IgD-negative memory B cell (primary cell): ENCODE measurements at regions not wholly inside any gene's neighbourhood (a gene's known extent, or its start where the extent isn't known, plus 50 kb on each side); places are given as distances from the start of the nearest gene placed in this dataset.
A peak's percentile ranks its signal among the peaks of the same experiment; 100 is the strongest.
"Not testable (repeated sequence)": the region's sequence is repeated elsewhere in the genome, so short reads cannot be mapped to it uniquely, and the experiment has no call there.

ENCODE experiments used
- H3K27ac Mint-ChIP-seq, 3 donors: one replicate each; pipeline ENCODE4 v1.8.0; 2020 to 2022; ENCODE audit warnings: mild to moderate bottlenecking in 3 of 3, mixed read lengths in 3 of 3, moderate library complexity in 1 of 3
- H3K27me3 Mint-ChIP-seq: one replicate; pipeline ENCODE4 v1.8.0; 2021; ENCODE audit warnings: mixed read lengths
- H3K36me3 Mint-ChIP-seq: one replicate; pipeline ENCODE4 v1.8.0; 2020; ENCODE audit warnings: mild to moderate bottlenecking, mixed read lengths
- H3K4me1 Mint-ChIP-seq, 3 donors: one replicate each; pipeline ENCODE4 v1.8.0; 2020 to 2022; ENCODE audit warnings: mixed read lengths in 3 of 3, mild to moderate bottlenecking in 1 of 3
- H3K4me3 Mint-ChIP-seq, 4 donors: one replicate each; pipeline ENCODE4 v1.8.0; 2020 to 2022; ENCODE audit warnings: mild to moderate bottlenecking in 4 of 4, mixed read lengths in 4 of 4, moderate library complexity in 3 of 4
- H3K9me3 Mint-ChIP-seq, 3 donors: one replicate each; pipeline ENCODE4 v1.8.0; 2020 to 2021; ENCODE audit warnings: mixed read lengths in 3 of 3, mild to moderate bottlenecking in 1 of 3

- peak overlapping the region in 1 of 4 donors; percentile 74 for H3K4me3 Mint-ChIP-seq
- H3K4me1 Mint-ChIP-seq, result peaks cover 6 to 9% (median 7%) of the 10 kb centered on the region in 3 donors
- no peak overlapping the region for H3K27ac Mint-ChIP-seq
- H3K9me3 Mint-ChIP-seq, result peaks cover 0 to 18% (median 12%) of the 10 kb centered on the region in 3 donors
- H3K27me3 Mint-ChIP-seq, result peaks cover 5% of the 10 kb centered on the region
- peaks cover 3% of the 10 kb centered on the region for H3K36me3 Mint-ChIP-seq
Measured at GRCh38 chr4:38334791-38335190, 329.2 kb upstream of the KLF3 start.

DNA sequence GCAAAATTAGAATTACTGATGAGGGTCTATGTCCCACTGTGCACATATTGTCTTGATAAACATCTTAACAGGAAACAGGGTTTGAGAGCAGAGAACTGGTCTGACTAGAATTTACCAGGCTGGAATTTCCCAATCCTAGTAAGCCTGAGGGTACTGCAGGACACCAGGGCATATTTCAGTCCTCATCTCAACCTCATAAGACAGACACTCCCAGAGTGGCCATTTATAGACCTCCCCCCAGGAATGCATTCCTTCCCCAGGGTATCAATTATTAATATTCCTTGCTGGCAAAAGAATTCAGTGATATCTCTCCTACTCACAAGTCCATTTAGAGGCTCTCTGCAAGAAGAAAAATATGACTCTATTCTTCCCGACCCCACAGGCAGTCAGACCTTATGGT is 325.1 kb upstream of the KLF3 start:
- Mint-ChIP-seq H3K27ac (peak overlapping the region in 1 of 3 donors; percentile 54), H3K9me3 (peaks cover 0 to 24% (median 12%) of the 10 kb centered on the region in 3 donors)
- not testable (repeated sequence) for H3K4me3 Mint-ChIP-seq, H3K27me3 Mint-ChIP-seq, H3K4me1 Mint-ChIP-seq, H3K36me3 Mint-ChIP-seq

DNA sequence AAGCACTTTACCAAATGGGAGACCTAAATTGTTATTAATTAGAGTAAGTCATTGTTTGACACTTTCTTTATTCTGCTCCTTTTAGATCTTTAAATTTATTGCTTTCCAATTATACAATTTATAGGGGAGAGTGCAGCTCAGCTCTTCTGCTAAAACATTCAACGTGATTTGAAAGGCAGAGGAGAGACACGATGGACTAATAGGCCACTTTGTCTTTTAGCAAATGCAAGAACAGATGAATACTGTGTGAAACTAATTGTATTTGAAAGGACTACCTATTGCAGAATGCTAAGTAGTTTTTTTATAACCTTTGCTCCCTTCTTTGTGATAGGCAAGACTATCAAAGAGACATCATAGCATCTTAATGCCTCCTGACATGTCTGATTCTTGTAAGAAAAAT is 320.4 kb upstream of the KLF3 start:
- Mint-ChIP-seq H3K27ac (no peak overlapping the region), H3K36me3 (no peaks in the 10 kb centered on the region), H3K4me3 (no peak overlapping the region), H3K27me3 (no peaks in the 10 kb centered on the region), H3K9me3 (peaks cover 7 to 24% (median 16%) of the 10 kb centered on the region in 3 donors), H3K4me1 (no peaks in the 10 kb centered on the region)

- H3K9me3 Mint-ChIP-seq, result peaks cover 7 to 12% (median 8%) of the 10 kb centered on the region in 3 donors
Measured at GRCh38 chr4:38344929-38345328, 319.1 kb upstream of the KLF3 start.

DNA sequence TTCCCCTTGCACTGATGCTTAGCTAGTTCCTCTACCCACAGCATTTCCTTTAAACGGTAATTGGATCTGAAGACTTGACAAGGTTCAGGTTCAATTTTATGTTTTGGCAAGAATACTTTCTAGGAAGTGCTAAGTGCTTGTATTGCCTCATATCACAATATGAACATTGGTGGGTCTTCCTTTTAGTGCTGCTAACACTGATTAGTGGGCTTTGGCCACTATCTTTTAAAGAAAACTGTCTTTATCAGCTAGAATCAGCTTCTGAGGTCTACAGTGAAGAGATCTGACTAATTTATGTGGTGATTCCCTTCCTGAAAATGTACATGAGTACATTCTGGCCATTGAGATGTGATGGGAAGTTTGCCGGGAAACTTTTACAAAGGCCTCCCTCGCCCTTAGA is 316.7 kb upstream of the KLF3 start:
- H3K9me3 Mint-ChIP-seq, result peaks cover 10 to 17% (median 14%) of the 10 kb centered on the region in 3 donors
- H3K27ac Mint-ChIP-seq, result peak overlapping the region in 1 of 3 donors; percentile 17
- no peaks in the 10 kb centered on the region for H3K36me3 Mint-ChIP-seq
- no peak overlapping the region for H3K4me3 Mint-ChIP-seq
- H3K27me3 Mint-ChIP-seq, result peaks cover 9% of the 10 kb centered on the region
- H3K4me1 Mint-ChIP-seq, result peaks cover 0 to 1% (median 0%) of the 10 kb centered on the region in 3 donors

More at GRCh38 chr4:38344929-38345328, 319.1 kb upstream of the KLF3 start:
- H3K27ac Mint-ChIP-seq, result no peak overlapping the region
- no peaks in the 10 kb centered on the region for H3K36me3 Mint-ChIP-seq
- H3K27me3 Mint-ChIP-seq, result peaks cover 4% of the 10 kb centered on the region
- no peak overlapping the region for H3K4me3 Mint-ChIP-seq
- H3K4me1 Mint-ChIP-seq, result no peaks in the 10 kb centered on the region

- peaks cover 0 to 1% (median 0%) of the 10 kb centered on the region in 3 donors for H3K4me1 Mint-ChIP-seq
- peaks cover 9 to 32% (median 15%) of the 10 kb centered on the region in 3 donors for H3K9me3 Mint-ChIP-seq
- no peak overlapping the region for H3K27ac Mint-ChIP-seq
- H3K4me3 Mint-ChIP-seq, result no peak overlapping the region
- H3K27me3 Mint-ChIP-seq, result peaks cover 10% of the 10 kb centered on the region
- H3K36me3 Mint-ChIP-seq, result peaks cover 6% of the 10 kb centered on the region
Measured at GRCh38 chr4:38354421-38354820, 309.6 kb upstream of the KLF3 start.

DNA sequence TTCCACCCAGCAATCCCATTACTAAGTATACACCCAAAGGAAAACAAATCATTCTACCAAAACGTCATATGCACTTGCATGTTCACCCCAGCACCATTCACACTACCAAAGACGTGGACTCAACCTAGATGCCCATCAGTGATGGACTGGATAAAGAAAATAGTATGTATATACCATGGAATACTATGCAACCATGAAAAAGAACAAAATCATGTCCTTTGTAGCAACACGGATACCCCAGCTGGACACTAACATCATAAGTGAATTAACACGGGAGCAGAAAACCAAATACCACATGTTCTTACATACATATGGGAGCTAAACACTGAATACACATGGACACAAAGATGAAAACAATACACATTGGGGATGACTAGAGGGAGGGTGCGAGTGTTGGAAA is 309.1 kb upstream of the KLF3 start:
- Mint-ChIP-seq H3K4me3 (no peak overlapping the region), H3K9me3 (peaks cover 9 to 32% (median 15%) of the 10 kb centered on the region in 3 donors), H3K36me3 (peaks cover 6% of the 10 kb centered on the region), H3K27me3 (peaks cover 10% of the 10 kb centered on the region), H3K4me1 (peaks cover 0 to 1% (median 0%) of the 10 kb centered on the region in 3 donors), H3K27ac (no peak overlapping the region)

GRCh38 chr4:38356686-38357085 is 307.3 kb upstream of the KLF3 start:
- Mint-ChIP-seq H3K27ac (no peak overlapping the region), H3K4me1 (no peaks in the 10 kb centered on the region), H3K4me3 (no peak overlapping the region), H3K9me3 (peaks cover 7 to 26% (median 11%) of the 10 kb centered on the region in 3 donors), H3K27me3 (peaks cover 6% of the 10 kb centered on the region), H3K36me3 (peaks cover 6% of the 10 kb centered on the region)

GRCh38 chr4:38357546-38357945 is 306.5 kb upstream of the KLF3 start:
- H3K4me1 Mint-ChIP-seq, result no peaks in the 10 kb centered on the region
- H3K27me3 Mint-ChIP-seq, result peaks cover 2% of the 10 kb centered on the region
- peaks cover 3% of the 10 kb centered on the region for H3K36me3 Mint-ChIP-seq
- no peak overlapping the region for H3K4me3 Mint-ChIP-seq
- no peak overlapping the region for H3K27ac Mint-ChIP-seq
- peaks cover 4 to 20% (median 5%) of the 10 kb centered on the region in 3 donors for H3K9me3 Mint-ChIP-seq

- Mint-ChIP-seq H3K36me3 (peaks cover 1% of the 10 kb centered on the region), H3K27me3 (no peaks in the 10 kb centered on the region), H3K4me3 (no peak overlapping the region), H3K9me3 (peaks cover 2 to 11% (median 3%) of the 10 kb centered on the region in 3 donors), H3K27ac (no peak overlapping the region), H3K4me1 (no peaks in the 10 kb centered on the region)
Measured at GRCh38 chr4:38359113-38359512, 304.9 kb upstream of the KLF3 start.

DNA sequence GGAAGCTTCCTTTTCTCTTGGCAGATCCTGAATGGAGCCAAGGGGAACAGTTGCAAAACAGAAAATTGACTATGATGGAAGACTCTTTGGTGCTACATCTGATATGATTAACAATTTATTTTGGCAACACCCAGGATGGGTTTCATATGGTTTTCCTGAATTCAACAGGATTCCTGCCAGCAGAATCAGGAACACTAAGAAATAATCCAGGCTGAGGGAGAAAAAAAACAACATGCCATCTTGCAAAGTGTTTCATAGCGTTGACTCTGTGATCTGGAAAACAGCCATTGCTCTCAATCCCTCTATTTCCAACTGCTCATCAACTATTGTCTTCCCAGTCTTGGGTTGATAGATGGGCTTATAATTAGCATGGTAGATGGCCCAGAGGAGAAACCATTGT is 303.8 kb upstream of the KLF3 start:
- H3K4me3 Mint-ChIP-seq, result no peak overlapping the region
- no peaks in the 10 kb centered on the region for H3K4me1 Mint-ChIP-seq
- H3K27me3 Mint-ChIP-seq, result no peaks in the 10 kb centered on the region
- no peaks in the 10 kb centered on the region for H3K9me3 Mint-ChIP-seq
- no peak overlapping the region for H3K27ac Mint-ChIP-seq
- H3K36me3 Mint-ChIP-seq, result peaks cover 1% of the 10 kb centered on the region

GRCh38 chr4:38364383-38364963 is 299.5 kb upstream of the KLF3 start:
- peaks cover 7% of the 10 kb centered on the region for H3K27me3 Mint-ChIP-seq
- no peaks in the 10 kb centered on the region for H3K9me3 Mint-ChIP-seq
- H3K4me1 Mint-ChIP-seq, result no peaks in the 10 kb centered on the region
- H3K27ac Mint-ChIP-seq, result peak overlapping the region in 1 of 3 donors; percentile 72
- H3K4me3 Mint-ChIP-seq, result no peak overlapping the region
- H3K36me3 Mint-ChIP-seq, result peaks cover 1% of the 10 kb centered on the region

DNA sequence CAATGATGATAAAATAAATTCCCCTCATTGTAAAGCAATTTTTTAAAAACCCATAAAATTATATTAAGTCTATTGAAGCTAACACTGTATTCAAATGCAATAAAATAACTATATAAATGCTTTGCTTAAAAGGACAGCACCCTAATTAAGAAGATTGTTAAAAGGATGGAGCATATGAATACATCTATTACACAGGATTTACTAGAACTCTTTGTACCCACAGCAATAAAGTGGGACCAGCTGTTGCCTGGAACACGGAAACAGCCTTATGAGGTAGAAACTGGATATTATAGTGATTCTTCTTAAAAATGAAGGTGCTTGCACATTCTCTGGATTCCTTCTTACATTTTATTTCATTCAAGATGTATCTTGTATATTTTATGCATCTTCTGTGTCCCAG is 298.7 kb upstream of the KLF3 start:
- Mint-ChIP-seq H3K27me3 (peaks cover 7% of the 10 kb centered on the region), H3K4me1 (no peaks in the 10 kb centered on the region), H3K9me3 (no peaks in the 10 kb centered on the region), H3K36me3 (peaks cover 1% of the 10 kb centered on the region), H3K27ac (no peak overlapping the region), H3K4me3 (no peak overlapping the region)

GRCh38 chr4:38365748-38366310 is 298.2 kb upstream of the KLF3 start:
- H3K27me3 Mint-ChIP-seq, result peaks cover 7% of the 10 kb centered on the region
- no peaks in the 10 kb centered on the region for H3K9me3 Mint-ChIP-seq
- H3K27ac Mint-ChIP-seq, result no peak overlapping the region
- no peak overlapping the region for H3K4me3 Mint-ChIP-seq
- H3K36me3 Mint-ChIP-seq, result peaks cover 1% of the 10 kb centered on the region
- no peaks in the 10 kb centered on the region for H3K4me1 Mint-ChIP-seq

GRCh38 chr4:38366456-38366855 is 297.5 kb upstream of the KLF3 start:
- no peaks in the 10 kb centered on the region for H3K4me1 Mint-ChIP-seq
- no peaks in the 10 kb centered on the region for H3K9me3 Mint-ChIP-seq
- no peak overlapping the region for H3K4me3 Mint-ChIP-seq
- peaks cover 9% of the 10 kb centered on the region for H3K27me3 Mint-ChIP-seq
- no peak overlapping the region for H3K27ac Mint-ChIP-seq
- peaks cover 1% of the 10 kb centered on the region for H3K36me3 Mint-ChIP-seq

DNA sequence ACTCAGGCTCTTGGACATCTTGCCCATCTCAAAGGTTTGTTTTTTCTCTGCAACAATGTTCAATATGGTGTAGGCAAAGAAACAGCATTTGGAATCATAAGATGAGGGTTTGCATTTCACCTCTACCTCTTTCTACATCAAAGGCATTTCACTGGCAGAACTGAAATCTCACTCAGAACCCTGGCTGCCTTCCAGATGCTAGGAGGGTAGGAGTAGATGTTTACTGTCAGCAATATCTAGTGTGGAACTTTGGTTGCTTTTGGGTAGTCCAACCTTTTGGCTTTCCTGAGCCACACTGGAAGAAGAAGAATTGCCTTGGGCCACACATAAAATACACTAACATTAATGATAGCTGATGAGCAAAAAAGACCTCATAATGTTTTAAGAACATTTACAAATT is 297.0 kb upstream of the KLF3 start:
- H3K9me3 Mint-ChIP-seq, result no peaks in the 10 kb centered on the region
- H3K27ac Mint-ChIP-seq, result no peak overlapping the region

More for the DNA sequence above, 297.0 kb upstream of the KLF3 start:
- Mint-ChIP-seq H3K4me3 (no peak overlapping the region), H3K4me1 (no peaks in the 10 kb centered on the region), H3K36me3 (peaks cover 1% of the 10 kb centered on the region), H3K27me3 (peaks cover 9% of the 10 kb centered on the region)
